HUDEP-2 (cell line): ENCODE measurements at regions not wholly inside any gene's neighbourhood (a gene's known extent, or its start where the extent isn't known, plus 50 kb on each side); places are given as distances from the start of the nearest gene placed in this dataset.
"Not testable (repeated sequence)": the region's sequence is repeated elsewhere in the genome, so short reads cannot be mapped to it uniquely, and the experiment has no call there.

ENCODE experiments used
- DNase-seq, 76 experiments: peaks; one replicate each; lab custom pipeline; 2025; ENCODE audit not compliant: unreplicated experiment in 76 of 76; lab: John Stamatoyannopoulos, UW

DNA sequence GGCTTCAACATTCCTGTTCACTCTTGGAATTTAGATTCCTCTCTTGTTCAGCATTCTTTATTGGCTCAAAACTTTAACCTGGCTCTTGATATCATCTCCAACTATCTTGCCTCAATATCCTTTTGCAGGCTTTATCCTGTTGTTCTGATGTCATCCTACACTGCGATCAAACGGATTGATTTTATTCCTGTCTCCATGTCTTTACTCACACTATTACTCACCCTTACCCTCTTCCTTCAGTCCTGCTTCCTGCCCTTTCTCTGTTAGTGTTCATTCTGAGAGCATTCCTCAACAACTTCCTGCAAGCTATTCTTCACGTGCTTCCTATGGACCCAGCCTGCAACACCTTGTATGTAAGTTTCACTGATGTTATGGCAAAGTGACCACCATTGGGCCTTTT is 264.7 kb downstream of the RNF152 start:
- DNase-seq, result no peak

DNA sequence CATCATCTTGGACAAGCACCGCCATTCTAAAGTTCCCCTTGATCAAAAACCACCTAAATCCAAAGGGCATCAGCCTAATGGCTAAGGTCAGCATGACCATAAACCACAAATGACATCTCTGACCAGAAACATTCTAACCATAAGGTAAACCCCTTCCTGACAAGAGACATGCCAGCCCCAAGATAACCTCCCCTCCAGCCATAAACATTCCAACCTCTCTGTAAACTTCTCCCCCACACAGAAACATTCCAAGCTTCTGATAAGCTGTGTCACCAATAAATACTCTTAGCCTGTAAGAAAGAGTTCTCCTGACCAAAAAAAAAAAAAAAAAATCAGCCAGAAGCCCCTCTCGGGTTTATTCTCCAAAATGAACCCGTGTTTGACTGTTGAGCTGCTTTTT is 268.2 kb downstream of the RNF152 start:
- DNase-seq, result not testable (repeated sequence)

- DNase-seq, result no peak
Measured at GRCh38 chr18:61619783-61620182, 273.0 kb downstream of the RNF152 start.

GRCh38 chr18:61618816-61619215 is 274.0 kb downstream of the RNF152 start:
- no peak for DNase-seq

- DNase-seq, result no peak
Measured at GRCh38 chr18:61616111-61616610, 276.6 kb downstream of the RNF152 start.

DNA sequence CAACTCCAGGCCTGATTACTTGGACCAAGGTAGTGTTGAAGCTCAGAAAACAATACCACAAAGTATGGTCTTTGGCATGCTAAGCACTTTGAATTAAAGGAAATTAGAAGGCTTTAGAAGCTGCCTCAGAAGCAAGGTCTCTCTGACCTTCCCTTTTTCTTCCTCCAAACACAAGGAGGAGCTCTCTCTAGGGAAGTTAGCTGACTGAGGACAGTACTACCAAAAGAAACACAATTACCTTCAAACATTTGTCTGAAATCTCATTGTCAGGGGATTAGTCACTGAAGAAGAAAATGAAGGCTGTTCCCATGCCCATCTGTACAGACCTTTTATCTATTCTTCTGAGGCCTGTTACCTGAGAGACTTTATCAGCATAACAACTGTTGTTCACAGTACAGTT is 279.3 kb downstream of the CDH20 start:
- no peak for DNase-seq

DNA sequence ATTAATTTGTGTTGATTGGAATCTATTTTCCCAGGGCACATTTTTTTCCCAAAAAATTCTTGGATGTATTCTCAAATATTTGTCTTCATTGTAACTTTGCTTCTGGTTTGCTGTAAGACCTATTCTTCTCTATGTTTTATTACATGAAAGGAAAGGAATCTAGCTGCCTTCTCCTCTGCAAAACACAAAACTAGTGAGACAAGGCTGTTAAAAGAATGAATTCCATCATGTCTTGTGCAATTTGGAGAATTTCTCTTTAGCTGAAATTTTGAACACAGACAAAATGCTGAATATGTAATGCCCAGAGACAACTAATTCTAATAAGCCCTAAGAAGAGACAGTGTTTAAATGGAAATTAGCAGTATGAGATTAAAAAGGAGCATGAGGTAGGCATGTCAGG is 275.9 kb downstream of the CDH20 start:
- DNase-seq, result no peak

GRCh38 chr18:61608316-61608715 is 275.1 kb downstream of the CDH20 start:
- DNase-seq, result no peak

- DNase-seq, result no peak
Measured at GRCh38 chr18:61607867-61608266, 274.6 kb downstream of the CDH20 start.

- DNase-seq, result peak in 2 of 76 experiments; percentile 27 to 34
Measured at GRCh38 chr18:61606759-61607158, 273.5 kb downstream of the CDH20 start.

GRCh38 chr18:61606068-61606660 is 272.9 kb downstream of the CDH20 start:
- no peak for DNase-seq

DNA sequence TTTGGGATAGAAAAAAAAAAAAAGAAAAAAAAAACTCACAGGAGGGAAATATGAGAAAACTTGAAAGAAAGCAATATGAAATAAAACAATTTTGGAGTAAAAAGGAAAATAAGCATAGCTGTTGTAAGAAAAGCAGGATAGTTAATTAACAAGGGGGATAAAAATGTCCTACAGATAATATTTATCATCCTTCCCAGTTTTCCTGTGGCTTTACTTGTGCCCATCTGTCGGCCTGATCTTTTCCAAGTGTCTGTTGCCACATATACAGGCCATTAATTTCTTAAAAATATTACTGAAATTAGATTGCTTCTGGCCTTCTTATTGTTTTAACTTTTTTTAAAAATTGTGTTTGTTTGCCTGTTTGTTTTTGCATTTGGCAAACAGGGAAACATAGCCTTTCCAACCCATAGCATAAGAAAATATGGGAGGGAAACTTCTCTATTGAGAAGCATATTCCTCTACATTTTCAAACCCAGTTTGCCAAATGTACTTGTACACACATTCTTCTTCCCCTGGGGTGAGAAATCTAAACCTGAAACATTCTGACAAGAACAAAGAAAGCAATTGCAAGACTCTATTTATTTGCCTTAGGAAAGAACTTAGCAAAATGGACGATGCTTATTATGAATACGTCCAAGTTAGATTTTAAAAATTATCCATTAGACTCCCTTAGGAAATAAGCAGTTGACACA is 272.3 kb downstream of the CDH20 start:
- DNase-seq, result no peak
